ENCODE measurements at regions not wholly inside any gene's neighbourhood (a gene's known extent, or its start where the extent isn't known, plus 50 kb on each side); places are given as distances from the start of the nearest gene placed in this dataset.

DNA sequence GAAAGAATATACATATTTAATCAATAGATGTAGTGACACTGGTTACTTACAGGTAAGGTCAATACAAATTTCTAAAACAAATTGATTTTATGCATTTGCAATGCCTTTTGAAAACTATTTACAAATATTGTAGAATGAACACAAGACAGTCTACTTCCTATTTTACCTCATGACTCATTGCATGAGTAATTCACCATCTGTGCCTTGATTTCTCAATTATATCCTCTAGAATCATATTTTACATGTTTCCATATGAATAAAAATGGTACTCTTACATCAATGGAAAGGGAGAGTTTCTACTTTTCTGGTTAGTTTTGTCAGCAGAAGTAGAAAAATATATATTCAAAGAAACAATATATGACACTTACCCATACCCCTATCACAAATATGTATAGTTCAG lies 203.8 kb upstream of the CDH7 start:
- DNase-seq, result no peak

DNA sequence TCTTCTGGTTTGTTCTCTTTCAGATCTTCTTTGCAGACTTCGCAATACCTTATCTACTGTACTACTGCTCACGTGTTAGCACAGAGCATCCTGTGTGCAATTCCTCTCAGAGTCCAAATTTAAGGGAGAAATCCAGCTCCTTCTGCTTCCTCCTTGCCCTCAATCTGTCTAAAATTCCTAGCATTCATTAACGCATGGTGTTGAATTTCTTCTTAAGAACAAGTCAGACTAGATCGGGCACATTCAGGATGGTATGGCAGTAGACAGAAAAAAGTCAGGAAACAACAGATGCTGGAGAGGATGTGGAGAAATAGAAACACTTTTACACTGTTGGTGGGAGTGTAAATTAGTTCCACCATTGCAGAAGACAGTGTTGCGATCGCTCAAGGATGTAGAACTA lies 206.1 kb upstream of the CDH7 start:
- DNase-seq, result no peak

DNA sequence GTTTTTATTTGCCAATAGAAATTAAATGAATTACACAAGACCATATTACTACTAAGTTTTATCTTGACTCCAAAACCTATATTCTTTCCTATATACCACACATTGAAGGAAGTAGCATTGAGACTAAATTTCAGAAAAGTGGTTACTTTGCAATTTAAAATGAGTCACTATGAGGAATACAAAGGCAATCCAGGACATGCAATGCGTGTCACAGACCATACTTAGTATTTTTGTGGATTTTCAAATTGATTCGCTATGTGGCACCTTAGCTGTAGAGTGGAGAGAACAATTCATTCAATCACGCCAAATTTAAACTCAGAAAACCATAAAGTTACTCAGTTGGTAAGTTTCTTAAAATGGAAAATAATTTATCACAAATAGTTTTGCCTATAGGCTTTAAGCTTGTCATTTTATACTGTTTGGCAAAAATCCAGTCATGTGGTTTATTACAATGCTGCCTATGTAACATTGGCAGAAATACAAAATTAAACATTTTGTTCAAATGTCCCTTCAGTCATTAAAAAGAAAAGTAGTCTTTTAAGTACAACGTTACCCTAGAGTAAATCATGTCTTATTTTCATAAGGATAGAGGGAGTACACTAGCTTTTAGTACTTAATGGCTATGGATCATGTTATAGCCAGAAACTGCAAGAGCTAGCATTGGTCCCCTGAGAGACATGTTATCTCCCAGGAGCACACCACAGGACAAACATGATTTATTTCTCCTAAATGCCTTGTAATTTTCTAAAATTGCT lies 222.8 kb upstream of the CDH7 start:
- DNase-seq, result no peak

DNA sequence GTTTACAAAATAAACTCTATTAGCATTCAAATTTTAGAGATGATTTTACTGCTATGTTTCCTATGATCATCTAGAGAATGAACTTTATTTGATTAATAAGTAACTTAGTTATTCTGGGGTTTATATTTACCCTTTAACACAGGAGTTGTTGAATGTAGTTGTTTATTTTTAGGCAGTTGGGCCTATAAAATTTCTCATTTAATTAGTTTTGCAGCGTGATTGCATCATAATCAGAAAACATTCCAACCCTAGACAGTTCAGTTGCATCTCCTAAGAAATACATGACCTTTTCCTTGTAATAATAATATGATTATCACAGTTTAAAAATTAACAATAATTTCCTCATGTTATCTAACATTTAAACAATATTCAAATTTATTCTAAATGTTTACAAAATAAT lies 224.7 kb upstream of the CDH7 start:
- no peak for DNase-seq

DNA sequence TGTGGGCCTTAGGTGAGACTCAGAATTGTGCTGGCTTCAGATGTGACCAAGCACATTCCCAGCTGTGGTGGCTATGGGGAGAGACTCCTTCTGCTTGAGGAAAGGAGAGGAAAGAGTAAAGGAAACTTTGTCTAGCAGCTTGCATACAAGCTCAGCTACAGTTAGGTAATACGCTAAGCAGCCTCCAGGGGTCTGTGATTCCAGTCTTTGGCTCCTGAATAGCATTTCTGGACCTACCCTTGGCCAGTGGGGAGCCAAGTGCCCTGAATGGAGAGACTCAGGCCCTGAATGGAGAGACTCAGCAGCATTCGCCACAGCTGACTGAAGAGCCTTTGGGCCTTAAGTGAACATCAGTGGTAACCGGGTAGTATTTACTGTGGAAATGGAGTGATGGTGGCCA lies 227.4 kb upstream of the CDH7 start:
- DNase-seq, result no peak

DNA sequence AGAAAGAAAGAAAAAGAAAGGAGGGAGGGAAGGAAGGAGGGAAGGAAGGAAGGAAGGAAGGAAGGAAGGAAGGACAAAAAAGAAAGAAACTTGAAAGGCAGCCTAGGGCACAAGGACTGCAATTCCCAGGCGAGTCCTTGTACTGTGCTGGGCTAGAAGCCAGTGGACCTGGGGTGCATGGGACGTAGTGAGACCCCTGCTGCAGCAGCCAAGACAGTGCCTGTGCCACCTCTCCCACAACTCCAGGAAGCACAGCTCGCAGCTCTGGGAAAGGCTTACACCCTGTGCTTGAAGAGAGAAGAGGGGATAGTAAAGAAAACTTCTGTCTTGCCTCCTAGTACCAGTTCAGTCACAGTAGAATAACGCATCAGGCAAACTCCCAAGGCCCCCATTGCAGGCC lies 227.9 kb upstream of the CDH7 start:
- no peak for DNase-seq

DNA sequence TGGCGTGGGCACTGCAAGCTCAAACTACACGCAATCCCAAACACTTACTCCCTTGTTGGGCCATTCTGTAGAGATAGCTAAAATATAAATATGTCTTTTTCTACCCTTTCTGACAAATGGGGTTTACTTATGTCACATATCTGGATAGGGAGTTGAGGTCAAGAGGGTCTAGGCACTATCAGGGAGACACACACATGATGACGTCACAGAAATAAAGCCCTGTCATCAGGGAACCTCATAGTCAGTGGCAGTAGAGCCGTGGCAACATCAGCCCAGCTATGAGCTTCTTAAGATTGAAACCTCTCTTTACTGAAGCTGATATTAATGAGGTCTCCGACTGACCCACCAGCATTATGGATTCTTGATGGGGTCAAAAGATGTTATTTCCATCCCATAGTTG lies 234.6 kb upstream of the CDH7 start:
- DNase-seq, result no peak

DNA sequence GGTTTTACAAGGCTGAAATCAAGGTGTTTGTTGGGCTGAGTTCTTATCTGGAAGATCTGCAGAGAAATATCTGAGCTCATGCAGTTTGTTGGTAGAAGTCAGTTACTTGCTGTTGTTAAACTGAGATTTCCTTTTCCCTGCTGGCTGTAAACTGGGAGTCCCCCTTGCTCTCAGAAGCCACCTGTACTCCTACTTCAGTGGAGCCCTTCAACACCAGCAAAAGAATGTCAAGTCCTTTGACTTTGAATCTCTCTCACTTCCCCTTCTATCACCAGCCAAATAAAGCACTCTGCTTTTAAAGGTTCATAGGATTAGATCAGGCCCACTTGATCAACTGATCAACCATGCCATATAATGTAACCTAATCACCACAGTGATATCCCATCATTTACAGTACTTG lies 252.2 kb upstream of the CDH7 start:
- no peak for DNase-seq

DNA sequence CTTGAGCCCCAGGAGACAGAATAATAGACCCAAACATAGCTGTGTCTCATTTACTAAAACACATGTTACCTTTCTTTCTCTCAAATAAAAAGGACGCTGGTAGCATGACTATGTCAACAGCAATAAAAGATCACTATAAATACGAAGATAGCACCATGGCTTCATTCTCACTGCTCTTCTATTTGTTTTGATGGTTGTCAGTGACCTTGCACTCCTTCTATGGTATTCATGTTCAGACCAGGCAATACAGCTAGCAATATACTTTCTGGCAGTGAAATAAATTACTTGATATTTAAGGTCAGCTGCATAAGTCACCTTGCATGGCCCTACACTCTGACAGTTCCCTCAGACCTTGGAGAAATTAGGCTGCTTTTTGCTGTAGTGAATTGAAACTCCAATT lies 263.2 kb upstream of the CDH7 start:
- no peak for DNase-seq

DNA sequence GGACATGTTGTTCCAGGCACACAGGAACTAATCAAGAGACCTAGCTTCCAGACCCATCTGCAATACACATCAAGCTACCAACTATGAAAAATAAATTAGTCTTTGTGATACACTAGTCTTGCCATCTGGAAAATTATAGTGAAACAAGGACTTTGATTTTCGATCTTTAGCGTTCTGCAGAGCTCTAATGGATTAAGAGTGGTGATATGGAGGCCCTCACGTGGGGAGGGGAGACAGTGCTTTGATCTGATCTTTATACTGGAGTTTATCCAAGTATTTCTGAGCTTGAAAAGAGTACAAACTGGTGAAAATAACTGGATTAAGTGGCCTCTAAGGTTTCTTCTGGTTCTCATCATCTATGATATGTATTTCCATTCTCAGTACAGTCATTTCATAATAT lies 273.4 kb upstream of the CDH7 start:
- peak; percentile 46 for DNase-seq

DNA sequence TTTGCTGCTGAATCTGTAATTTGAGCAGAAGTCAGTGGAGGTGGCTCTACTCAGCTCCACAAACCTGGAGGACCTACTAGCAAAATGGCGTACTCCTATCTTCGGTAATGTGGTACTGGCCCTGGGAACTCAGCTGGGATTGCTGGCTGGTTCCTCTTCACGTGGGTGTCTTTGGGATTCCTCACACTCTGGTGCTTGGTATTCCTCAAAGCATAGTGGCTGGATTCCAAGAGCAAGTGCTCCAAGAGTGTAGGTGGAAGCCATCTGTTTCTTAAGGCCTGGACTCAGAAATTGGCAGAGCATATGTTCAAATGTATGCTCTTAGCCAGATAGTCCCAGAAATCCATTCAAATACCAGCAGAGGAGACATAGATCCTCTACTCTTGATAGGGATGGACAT lies 281.9 kb upstream of the CDH7 start:
- DNase-seq, result peak; percentile 99

DNA sequence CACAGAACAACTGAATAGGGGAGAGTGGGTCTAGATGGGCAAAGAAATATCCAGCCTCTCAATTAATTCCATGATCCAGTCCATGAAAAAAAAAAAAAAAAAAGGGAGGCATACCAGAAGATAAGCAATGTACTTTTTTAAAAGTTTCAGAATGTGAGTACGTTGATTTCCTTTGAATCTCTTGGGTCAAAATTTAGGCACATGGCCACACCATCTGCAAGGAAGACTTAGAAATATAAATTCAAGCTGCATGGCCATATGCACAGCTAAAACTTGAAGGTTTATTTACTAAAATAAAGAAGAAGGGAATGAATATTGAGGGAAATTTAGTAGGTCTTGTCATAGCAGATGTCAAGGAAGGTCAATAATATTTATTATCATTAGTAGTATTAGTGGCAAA lies 286.5 kb upstream of the CDH7 start:
- no peak for DNase-seq

DNA sequence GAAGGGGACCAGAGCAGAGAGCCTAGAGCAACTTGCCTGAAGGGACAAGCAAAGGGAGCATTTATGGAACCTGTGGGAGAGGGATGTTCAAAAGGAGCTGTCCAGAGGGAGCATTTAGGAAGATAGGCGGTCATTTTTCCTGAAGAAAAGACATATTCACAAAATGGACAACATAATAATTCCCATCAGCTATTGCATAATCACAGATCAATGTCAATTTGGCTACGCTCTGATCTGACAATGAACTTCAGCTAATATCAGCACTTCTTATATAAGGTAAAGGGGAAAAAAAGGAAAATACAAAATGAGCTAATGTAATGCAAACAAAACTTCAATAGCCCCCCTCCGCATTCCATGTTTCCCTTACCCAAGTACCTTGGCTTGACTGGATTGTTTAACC lies 291.1 kb upstream of the CDH7 start:
- DNase-seq, result no peak

DNA sequence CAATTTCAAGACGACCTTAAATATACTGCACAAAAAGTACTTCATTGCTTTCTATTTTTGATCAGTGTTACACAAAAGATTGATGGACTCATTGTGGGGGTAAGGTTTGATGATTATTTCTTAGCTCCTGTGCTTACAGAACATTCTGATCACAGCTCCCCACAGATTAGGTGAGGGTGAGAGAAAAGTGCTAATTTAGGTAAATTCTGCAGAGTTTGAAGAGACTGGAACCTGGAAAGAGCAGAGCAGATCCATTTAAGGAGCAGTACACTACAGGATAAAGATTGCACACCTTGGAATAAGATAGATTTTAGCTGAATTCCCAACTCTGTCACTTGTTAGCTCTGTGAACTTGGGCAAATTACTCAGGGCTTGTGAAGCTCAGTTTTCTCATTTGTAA lies 291.9 kb upstream of the CDH7 start:
- DNase-seq, result no peak

DNA sequence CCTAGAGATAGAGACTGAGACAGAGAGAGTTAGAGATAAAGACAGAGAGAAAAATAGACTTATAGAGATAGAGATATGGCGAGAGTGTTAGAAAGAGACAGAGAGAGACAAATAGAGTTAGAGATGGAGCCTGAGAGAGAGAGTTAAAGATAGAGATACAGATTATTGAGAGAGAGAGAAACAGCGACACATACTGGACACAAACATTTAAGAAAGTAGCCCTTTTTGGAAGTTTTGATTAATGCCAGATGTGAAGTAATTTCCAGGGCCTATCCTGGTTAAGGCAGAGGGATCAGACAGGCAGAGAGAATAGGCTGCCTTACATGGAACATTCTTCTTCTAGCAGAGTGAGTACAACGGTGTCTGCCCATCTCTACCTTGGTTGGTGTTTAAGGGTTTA lies 311.6 kb upstream of the CDH7 start:
- peak; percentile 47 for DNase-seq

DNA sequence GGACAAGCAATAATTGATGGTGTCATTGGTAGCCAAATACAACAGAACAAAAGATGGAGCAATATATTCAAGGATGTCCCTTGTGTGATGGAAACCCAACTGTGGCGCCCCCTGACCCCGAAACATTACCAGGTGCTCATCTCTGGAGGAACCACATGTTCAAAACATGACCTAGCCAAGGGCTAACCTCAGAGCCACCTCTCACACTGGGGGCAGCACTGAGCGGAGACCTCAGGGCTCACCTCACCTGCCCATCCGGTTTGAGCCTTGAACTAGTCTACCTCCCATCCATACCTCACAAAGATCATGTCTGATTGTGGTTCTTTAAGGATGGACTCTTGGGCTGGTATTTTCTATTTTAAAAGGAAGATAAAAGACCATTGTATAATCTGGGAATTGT lies 314.4 kb upstream of the CDH7 start:
- DNase-seq, result no peak

DNA sequence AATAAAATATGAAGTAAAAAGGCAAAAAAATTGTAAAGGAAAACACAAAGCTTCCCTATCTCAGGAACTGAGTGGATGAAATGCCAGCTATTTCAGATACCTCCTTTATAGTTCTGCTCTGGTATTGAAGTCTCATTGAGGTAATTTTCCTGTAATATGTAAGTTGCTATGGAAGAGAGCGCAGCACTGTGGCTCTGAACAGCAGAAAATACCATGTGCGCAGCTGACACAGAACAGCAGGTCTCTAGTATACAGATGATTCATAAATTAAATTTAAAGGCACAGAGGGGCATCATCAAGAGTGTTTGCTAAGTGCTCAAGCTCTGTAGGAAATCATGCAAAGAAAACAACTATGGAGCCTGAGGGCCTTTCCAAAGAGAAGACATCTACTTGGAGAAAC lies 315.3 kb upstream of the CDH7 start:
- DNase-seq, result no peak

DNA sequence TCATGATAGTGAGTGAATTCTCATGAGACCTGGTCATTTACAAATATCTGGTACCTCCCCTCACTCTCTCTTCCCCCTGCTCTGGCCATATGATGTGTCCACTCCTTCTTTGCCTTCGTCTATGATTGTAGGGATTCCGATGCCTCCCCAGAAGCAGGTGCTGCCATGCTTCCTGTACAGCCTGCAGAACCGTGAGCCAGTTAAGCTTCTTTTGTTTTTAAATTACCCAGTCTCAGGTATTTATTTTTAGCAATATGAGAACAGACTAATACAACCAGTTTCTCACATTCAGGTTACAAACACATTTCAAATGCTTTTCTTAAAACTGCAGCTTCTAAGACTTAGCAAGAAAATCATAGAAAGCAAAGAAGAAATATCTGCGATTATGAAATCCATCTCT lies 321.2 kb upstream of the CDH7 start:
- DNase-seq, result no peak

DNA sequence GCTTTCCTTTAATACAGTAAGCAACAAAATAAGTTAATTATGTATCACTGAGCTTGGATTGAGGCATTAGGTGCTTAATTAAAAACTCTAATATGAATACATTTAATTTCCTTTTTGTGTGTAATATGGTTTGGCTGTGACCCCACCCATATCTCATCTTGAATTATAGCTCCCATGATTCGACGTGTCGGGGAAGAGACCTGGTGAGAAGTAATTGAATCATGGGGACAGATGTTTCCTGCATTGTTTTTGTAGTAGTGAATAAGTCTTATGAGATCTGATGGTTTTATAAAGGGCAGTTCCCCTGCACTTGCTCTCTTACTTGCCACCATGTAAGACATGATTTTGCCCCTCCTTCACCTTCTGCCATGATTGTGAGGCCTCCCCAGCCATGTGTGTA lies 325.4 kb upstream of the CDH7 start:
- peak; percentile 51 for DNase-seq

DNA sequence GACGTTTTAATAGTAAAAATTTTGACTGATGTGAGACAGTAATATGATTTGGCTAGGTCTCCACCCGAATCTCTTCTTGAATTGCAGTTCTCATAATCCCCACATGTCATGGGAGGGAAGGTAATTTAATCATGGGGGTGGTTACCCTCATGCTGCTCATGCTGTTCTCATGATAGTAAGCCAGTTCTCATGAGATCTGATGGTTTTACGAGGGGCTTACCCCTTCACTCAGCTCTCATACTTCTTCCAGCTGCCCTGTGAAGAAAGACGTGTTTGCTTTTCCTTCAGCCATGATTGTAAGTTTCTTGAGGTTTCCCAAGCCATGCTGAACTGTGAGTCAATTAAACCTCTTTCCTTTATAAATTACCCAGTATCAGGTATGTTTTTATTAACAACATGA lies 327.0 kb upstream of the CDH7 start:
- DNase-seq, result peak; percentile 81

DNA sequence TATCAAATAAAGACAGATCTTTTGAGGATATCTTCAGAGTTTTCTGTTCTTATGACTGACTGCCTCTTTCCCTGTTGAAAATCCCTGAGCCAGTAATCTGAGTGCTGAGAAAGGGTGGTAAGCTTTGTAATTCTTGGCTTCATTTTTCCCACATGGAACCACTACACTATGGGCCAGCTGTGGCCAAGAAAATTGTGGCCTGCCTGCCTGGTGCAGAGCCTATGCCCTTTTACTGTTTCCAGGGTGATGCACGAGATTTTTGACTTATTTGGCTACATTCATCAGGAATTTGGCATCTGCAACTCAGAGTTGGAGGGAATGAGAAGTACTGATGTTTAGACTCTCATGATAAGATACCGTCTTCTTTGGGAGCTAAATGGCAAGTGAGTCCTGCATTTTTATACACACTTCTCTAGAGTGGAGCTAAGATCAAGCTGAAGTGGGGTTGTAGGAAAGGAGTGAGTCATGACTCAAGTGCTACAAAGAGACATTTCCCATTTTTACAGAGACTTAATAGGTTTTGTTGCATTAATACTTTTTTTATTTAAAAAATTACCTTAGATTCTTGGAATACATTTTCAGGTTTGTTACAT lies 328.2 kb upstream of the CDH7 start:
- peak; percentile 28 for DNase-seq

DNA sequence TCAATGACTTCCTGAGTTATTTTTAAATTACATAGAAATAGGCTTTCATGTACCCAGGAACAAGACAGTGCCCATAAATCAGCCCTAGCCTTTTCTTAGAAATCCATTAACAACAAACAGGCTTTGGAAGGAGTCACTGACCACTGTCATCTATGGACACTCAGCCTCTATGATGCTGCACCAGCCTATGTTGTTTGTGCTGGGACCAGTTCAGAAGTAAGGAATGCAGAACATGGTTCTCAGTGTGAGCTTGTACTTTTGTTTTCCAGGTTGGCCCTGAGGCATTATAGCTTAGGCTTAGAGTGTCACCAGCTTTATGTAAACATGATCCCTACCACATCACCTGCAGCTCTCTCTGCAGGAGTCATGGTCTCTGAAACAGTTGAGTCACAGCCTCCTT lies 335.7 kb upstream of the CDH7 start:
- no peak for DNase-seq

DNA sequence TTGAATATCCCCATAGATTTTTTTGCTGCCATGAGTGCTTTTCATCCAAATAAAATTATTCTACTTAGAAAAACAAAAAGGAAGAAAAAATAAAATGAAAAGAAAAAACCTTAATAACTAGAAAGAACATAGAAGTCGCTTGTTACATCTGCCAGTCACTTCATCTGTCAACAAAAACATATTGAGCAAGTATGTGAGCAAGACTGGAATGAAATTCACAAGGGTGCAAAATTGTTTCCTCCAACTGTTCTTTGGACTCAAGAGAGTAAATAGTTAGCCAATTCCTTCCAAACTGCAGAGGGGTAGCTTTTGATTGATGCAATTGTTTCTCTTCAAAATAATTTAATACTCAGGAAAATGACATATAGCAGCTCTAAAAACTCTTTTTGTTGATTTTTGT lies 336.3 kb upstream of the CDH7 start:
- no peak for DNase-seq

DNA sequence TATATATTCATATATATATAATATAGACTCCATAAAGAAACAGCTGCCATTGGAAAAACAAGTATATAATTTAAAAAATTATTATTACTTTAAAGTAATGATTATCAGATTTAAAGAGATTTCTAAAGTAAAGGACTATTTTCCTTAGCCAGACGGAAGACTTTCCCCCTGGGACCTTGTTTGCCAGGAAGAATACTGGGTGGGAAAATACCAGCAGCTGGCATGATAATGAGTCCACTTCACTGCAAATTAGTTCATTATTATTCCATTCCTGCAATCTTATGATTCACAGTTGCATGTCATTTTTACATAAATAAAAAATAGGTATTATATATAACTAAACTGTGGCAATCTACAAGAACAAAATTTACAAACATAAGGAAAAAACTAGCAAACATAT lies 339.8 kb upstream of the CDH7 start:
- peak; percentile 82 for DNase-seq

DNA sequence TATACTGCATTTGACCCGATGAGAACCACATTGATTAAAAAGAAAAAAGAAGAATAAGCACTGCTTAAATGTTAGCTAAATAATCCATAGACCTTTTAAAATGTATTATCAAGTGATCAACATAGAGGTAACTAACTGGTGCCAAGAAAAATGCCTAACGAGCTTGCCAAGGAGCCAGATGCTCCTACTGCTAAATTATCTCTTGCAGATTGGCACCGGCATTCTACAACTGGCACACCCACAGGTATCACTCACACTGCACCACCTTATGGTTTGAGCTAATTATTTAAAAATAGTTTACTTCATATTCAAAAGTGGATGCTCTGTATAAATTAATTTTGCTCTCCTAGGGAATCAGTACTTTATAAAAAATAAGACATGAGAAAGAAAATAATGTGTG lies 341.6 kb upstream of the CDH7 start:
- peak; percentile 92 for DNase-seq

Data from DMS 273 treated with DMSO at 0.1 percent for 48 hours (cell line).